GM18873 (cell line): ENCODE measurements at regions not wholly inside any gene's neighbourhood (a gene's known extent, or its start where the extent isn't known, plus 50 kb on each side); places are given as distances from the start of the nearest gene placed in this dataset.

Source experiments
- ATAC-seq: cut with Tn5 transposase; IDR thresholded peaks from one replicate; pipeline ENCODE4 v1.9.1; 2021; ENCODE audit warnings: mild to moderate bottlenecking, moderate library complexity, moderate number of reproducible peaks; ENCODE audit not compliant: unreplicated experiment, low FRiP score

DNA sequence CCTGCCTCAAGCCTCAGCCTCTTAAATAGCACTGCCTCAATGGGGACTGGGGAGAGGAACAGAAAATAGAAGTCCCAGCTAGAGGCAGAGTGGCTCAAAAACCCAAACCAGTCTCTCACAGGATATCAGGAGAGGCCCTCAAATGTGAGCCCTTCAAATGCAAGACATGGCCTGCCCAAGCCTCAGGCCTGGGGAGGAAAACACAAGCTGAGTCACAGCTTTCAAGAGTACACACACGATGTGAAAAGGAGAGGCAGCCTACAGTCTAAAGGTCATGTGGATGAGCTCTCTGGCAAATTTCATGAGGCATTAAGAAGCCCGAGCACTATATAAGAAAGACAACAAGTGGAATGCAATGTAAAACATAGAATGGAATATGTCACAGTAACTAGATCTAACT, 316.6 kb upstream of the MEX3C start:
- ATAC-seq = no peak

GRCh38 chr18:51516478-51517038, 319.1 kb upstream of the MEX3C start:
- no peak for ATAC-seq

DNA sequence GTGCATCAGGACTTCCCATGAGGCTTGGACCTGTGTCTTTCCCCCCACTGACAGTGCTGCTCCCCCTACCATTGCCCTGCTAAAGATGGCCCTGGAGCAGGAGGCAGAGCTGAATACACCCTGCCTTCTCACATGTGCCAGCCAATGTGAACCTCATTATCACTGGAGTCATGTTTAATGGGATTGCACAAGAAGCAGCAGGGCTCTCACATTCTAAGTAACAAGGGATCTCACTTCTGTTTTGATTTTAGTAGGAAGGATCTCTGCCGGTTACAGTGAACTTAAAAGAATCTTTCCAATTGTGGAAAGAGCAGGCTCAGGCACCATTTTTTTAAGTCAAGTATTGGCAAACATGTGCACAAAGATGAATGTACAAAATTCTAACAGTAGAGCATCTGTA, 322.1 kb upstream of the MEX3C start:
- ATAC-seq = no peak

DNA sequence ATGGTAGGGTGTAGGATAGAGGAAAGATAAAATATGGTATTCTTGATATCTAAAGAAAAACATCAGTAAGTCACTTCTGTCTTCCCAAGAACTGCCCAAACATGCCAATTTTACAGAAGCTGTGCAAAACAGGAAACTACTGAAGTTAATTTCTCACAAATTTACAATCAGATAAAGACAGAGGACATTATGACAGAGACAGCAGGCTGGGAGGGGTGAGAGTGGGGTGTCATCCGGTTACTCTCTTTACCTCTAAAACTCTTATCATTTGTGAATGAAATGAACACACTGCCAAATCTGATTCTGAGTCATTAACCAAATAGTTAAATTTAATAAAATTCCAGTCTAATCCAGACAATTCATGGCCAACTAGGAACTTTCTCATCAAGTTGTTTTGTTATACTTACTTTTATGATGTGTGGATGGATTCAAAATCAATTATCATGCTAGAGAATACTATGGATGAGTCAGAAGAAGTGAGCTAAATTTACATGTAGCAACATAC, 323.2 kb upstream of the MEX3C start:
- no peak for ATAC-seq

DNA sequence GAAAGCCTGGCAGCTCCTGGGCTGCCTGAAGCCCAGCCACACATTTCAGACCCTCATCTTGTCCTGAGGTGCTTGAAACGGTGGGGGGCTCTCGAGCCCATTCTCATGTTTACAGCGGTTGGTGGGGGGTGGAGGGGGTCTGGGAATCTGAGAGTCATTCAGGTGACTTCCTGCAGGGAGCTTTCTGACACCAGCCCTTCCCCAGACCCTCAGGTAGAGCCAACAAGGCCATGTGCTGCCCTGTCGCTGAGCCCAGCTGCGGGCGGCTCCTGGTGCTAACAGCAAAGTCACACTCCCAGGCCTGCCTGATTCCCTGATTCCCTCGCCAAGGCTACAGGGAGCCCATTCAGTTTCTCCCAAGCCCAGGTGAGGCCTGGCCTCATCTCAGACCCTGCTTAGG, 324.9 kb upstream of the MEX3C start:
- no peak for ATAC-seq

DNA sequence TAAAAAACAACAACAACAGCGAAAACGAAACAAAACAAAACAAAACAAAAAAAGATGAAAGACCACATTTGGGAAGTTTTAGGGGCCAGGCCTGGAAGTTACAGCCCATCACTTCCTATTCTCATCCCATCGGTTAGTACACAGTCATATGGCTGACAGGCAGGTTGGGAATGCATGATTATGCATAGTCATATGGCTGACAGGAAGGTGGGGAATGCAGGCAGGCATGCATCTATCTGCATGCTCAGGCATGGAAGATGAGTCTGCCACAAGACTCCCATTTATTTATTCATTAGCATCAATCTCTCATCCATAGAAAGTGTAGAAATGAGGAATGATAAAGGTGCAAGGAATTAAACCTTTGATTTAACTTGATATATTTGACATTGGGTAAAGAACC, 325.3 kb upstream of the MEX3C start:
- ATAC-seq = no peak

- no peak for ATAC-seq
Observed at GRCh38 chr18:51523671-51524070, 326.2 kb upstream of the MEX3C start.

DNA sequence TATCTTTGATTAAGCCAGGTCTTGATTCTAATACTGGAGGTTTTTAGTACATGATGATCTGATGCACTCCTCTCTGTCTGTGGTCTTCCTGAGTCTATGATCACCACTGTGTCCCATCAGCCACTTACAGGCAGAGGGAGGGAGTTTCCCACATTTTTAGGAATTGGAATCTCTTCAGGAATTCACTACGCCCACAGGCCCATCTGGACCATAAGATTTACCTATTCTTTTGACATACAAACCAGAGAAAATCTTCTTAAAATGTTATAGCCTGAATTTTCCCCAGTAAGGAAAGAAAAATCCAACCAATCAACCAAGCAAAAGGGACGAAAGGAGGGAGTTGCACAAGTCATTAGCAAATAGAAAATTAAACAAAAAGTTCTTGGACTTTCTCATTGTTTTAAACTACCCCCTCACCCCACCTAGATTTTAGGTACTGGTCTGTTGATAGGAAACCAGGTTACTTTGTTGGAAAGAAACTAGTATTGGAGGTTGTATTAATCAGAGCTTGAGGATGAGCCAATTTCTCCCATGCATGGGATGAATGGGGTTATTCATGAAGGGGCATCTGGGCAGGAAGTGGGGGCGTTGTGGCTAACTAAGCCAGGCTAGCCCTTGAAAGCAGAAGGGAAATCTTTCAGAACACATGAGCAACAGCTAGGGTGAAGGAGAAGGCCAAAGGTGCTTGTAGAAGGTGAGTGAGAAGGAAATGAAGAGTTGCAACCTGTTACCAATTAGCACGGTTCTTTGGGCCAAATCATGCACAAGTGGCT, 328.2 kb upstream of the MEX3C start:
- ATAC-seq = no peak

DNA sequence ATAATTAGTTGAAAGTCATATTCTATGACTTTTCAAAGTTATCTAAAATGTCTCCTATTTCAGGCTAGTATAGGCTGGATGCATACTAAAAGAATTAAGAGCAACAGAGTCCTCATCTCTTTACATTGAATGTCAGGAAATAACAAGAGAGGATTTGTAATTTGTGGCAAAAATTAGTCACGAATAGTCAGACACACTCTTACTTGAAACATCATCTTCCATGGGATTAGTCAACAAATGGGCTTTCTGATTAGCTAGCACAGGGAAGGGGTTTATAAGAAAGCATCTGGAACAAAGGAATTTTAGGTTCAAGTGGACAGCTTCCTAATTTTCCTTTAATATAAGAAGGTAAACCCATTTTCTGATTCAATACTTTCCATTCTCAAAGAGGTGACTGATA, 330.3 kb upstream of the MEX3C start:
- no peak for ATAC-seq

GRCh38 chr18:51531501-51531900, 334.0 kb upstream of the MEX3C start:
- no peak for ATAC-seq

GRCh38 chr18:51537487-51537886, 340.0 kb upstream of the MEX3C start:
- ATAC-seq = peak; percentile 62

- no peak for ATAC-seq
Observed at GRCh38 chr18:51540562-51540961, 343.1 kb upstream of the MEX3C start.

- no peak for ATAC-seq
Observed at GRCh38 chr18:51541230-51541629, 343.7 kb upstream of the MEX3C start.

GRCh38 chr18:51543658-51544155, 346.2 kb upstream of the MEX3C start:
- no peak for ATAC-seq

- ATAC-seq = no peak
Observed at GRCh38 chr18:51545446-51545845, 348.0 kb upstream of the MEX3C start.

DNA sequence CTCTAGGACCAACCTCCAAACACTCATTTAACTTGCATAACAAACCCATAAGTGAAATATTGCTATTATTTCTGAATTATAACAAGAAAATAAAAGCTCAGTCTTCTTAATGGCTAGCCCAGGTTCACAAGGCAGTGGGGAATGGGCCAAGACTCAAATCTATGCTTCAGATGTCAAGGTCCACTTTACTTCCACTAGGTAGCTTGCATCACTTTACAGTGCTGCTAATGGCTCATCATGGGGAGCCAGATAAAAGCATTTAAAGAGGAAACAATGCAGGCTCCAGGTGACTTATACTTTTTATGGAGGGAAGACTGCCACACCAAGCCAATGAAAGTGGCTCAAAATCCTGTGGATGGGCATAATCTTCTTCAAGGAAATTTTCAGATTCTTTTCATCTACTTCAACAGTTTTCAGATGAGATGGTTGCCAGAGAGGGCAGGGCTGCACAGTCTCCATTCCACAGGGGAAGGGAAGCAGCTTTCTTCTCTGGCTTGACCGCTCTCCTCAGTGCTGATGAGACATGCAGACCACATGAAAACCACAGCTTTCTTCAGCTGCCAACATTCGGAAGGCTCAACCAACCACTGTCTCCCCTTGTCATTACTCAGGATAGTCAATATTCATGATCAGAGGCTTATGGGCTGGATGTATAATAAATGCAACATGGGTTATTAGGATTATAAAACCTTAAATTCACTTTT, 361.9 kb upstream of the MEX3C start:
- no peak for ATAC-seq

GRCh38 chr18:51559902-51560287, 362.4 kb upstream of the MEX3C start:
- no peak for ATAC-seq

GRCh38 chr18:51561821-51562220, 364.3 kb upstream of the MEX3C start:
- no peak for ATAC-seq

- no peak for ATAC-seq
Observed at GRCh38 chr18:51562866-51563265, 365.4 kb upstream of the MEX3C start.

DNA sequence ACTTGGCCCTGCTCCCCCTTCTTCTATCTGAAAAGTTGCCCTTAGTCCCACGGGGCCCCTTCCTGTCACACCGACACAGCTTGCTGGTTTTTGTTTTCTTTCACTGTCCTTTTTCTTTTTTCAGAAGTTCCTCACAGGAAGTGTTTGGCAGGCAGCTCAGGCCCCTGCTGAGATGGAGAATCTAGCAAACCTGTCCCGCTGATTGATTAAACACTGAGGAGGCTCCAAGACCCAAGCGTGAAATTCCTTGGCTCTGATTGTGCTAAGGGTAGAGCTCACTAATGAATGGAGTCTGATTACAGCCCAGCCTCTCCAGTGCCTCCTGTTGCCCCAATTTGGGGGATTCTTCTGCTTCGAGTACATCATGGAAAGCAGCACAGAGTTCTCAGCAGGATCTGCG, 365.9 kb upstream of the MEX3C start:
- no peak for ATAC-seq

DNA sequence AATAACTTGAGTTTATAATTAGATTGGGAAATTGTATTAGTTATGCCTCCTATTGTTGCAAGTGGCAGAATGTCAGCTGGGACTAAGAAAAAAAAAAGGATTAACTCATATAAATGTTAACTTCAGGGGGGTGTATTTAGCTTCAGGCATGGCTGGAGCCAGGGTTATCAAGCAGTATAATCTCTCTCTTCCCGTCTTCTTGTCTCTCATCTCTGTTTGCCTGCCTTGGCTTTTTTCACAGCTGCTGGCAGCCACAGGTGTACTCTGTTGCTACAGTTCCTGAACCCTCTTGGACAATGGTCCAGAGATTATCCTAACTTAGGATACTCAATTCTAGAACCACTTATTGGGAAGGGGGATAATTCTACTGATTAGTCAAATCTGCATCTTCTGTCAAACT, 370.7 kb upstream of the MEX3C start:
- ATAC-seq = no peak
